PC-3 (cell line): ENCODE measurements at regions not wholly inside any gene's neighbourhood (a gene's known extent, or its start where the extent isn't known, plus 50 kb on each side); places are given as distances from the start of the nearest gene placed in this dataset.

Experiments
- CTCF ChIP-seq: fragments of 300-600 bp; sonication (generic); conservative IDR thresholded peaks from 2 replicates; pipeline ENCODE4 v1.5.1; 2017; ENCODE audit warnings: antibody characterized with exemption, low read depth, mild to moderate bottlenecking, low read length
- EZH2 ChIP-seq: fragments of 300-600 bp; sonication (generic); IDR thresholded peaks from one replicate; pipeline ENCODE4 v1.6.1; 2017; ENCODE audit warnings: antibody characterized with exemption, mild to moderate bottlenecking, low read length; ENCODE audit not compliant: unreplicated experiment
- EZH2phosphoT487 ChIP-seq: fragments of 300-600 bp; sonication (generic); IDR thresholded peaks from 2 replicates; pipeline ENCODE4 v1.6.1; 2018; ENCODE audit warnings: mild to moderate bottlenecking, antibody characterized with exemption, low read length, borderline replicate concordance

GRCh38 chr17:14775731-14776492, 475.0 kb downstream of the HS3ST3B1 start:
- TF ChIP-seq CTCF (no peak), EZH2 (no peak), EZH2phosphoT487 (no peak)
